A673 (cell line): ENCODE measurements at regions not wholly inside any gene's neighbourhood (a gene's known extent, or its start where the extent isn't known, plus 50 kb on each side); places are given as distances from the start of the nearest gene placed in this dataset.

Experiments
- BruUV-seq: library from RNA; stranded (reverse); fragments of 400-500 nt; replicated peaks from 2 replicates; lab custom pipeline; 2021; lab: Mats Ljungman, UMichigan
- CTCF ChIA-PET: fragments of 300-600 bp; sonication (Branson Sonifier 250); formaldehyde crosslinking; loops from one replicate; lab custom pipeline; 2022; ENCODE audit warnings: antibody characterized with exemption; lab: Charles Lee
- POLR2A ChIA-PET: fragments of 300-600 bp; sonication (Branson Sonifier 250); formaldehyde crosslinking; loops from one replicate; lab custom pipeline; 2022; ENCODE audit warnings: antibody characterized with exemption; ENCODE audit not compliant: low non-redundant PET; lab: Charles Lee
- DNase-seq: peaks from one replicate; pipeline ENCODE4 v3.0.0-alpha.2; 2015; ENCODE audit warnings: low spot score
- H3K27ac ChIP-seq: fragments of 200-600 bp; sonication (generic); 2 replicates; pipeline ENCODE4 v1.5.1; 2016; ENCODE audit warnings: mixed run types, low read depth, mild to moderate bottlenecking, mixed read lengths, antibody characterized with exemption, low read length; ENCODE audit not compliant: poor library complexity, severe bottlenecking
- H3K27me3 ChIP-seq: fragments of 200-600 bp; sonication (generic); replicated peaks from 2 replicates; pipeline ENCODE4 v1.6.1; 2017; ENCODE audit warnings: mixed run types, low read depth, mild to moderate bottlenecking, mixed read lengths, antibody characterized with exemption, low read length; ENCODE audit not compliant: insufficient read depth, poor library complexity
- H3K36me3 ChIP-seq: fragments of 200-600 bp; sonication (generic); 2 replicates; pipeline ENCODE4 v1.6.1; 2016; ENCODE audit warnings: mixed run types, mild to moderate bottlenecking, mixed read lengths, antibody characterized with exemption, low read length; ENCODE audit not compliant: insufficient read depth, poor library complexity, severe bottlenecking
- H3K4me1 ChIP-seq: fragments of 200-600 bp; sonication (generic); 2 replicates; pipeline ENCODE4 v1.6.1; 2017; ENCODE audit warnings: mixed run types, mild to moderate bottlenecking, mixed read lengths, antibody characterized with exemption, low read length; ENCODE audit not compliant: insufficient read depth, poor library complexity, severe bottlenecking
- H3K4me3 ChIP-seq: fragments of 200-600 bp; sonication (generic); 2 replicates; pipeline ENCODE4 v1.5.1; 2016; ENCODE audit warnings: low read depth, mixed run types, mild to moderate bottlenecking, mixed read lengths, low read length; ENCODE audit not compliant: poor library complexity, severe bottlenecking
- H3K9me3 ChIP-seq: fragments of 200-600 bp; sonication (generic); 2 replicates; pipeline ENCODE4 v1.6.1; 2016; ENCODE audit warnings: mixed run types, low read depth, mild to moderate bottlenecking, mixed read lengths, antibody characterized with exemption, low read length; ENCODE audit not compliant: poor library complexity, severe bottlenecking
- EZH2 ChIP-seq: fragments of 200-600 bp; sonication (generic); IDR thresholded peaks from 2 replicates; pipeline ENCODE4 v1.6.1; 2017; ENCODE audit warnings: borderline replicate concordance, low read depth, mild to moderate bottlenecking, mixed read lengths, antibody characterized with exemption, low read length; ENCODE audit not compliant: poor library complexity, severe bottlenecking
- intact Hi-C: fragments of 100-400 bp; cut with micrococcal nuclease; formaldehyde crosslinking; loops from one replicate; pipeline ENCODE4 v1.10.0; 2022; ENCODE audit not compliant: unreplicated experiment
- TF ChIP-seq, protein P1 (sequence below): fragments of 300-800, 200-600 bp; sonication (generic); conservative IDR thresholded peaks from 2 replicates; pipeline ENCODE4 v1.5.1; 2017; ENCODE audit warnings: low read depth, mild to moderate bottlenecking, antibody characterized with exemption, low read length, moderate library complexity, mixed read lengths

DNA sequence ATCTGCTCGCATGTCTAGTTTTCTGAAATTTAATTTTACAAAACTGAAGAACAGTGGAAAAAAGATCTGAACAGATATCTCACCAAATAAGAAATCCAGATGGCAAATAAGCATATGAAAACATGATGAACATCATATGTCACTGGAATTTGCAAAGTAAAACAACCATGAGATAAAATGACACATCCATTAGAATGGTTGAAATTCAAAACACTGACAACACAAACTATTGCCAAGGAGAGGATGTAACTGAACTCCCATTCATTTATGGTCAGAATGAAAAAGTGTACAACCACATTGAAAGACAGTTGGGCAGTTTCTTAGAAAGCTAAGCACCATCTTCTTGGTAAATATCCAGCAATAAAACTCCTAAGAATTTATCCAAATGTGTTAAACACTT, 312.7 kb upstream of the NCAM2 start:
- TF ChIP-seq, protein P1, sequence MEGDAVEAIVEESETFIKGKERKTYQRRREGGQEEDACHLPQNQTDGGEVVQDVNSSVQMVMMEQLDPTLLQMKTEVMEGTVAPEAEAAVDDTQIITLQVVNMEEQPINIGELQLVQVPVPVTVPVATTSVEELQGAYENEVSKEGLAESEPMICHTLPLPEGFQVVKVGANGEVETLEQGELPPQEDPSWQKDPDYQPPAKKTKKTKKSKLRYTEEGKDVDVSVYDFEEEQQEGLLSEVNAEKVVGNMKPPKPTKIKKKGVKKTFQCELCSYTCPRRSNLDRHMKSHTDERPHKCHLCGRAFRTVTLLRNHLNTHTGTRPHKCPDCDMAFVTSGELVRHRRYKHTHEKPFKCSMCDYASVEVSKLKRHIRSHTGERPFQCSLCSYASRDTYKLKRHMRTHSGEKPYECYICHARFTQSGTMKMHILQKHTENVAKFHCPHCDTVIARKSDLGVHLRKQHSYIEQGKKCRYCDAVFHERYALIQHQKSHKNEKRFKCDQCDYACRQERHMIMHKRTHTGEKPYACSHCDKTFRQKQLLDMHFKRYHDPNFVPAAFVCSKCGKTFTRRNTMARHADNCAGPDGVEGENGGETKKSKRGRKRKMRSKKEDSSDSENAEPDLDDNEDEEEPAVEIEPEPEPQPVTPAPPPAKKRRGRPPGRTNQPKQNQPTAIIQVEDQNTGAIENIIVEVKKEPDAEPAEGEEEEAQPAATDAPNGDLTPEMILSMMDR: no peak
- no peak for TF ChIP-seq EZH2
- BruUV-seq: no TSS peak
- Histone ChIP-seq H3K36me3 (no peaks in the 10 kb centered on the region), H3K9me3 (peaks cover 8% of the 10 kb centered on the region), H3K4me3 (no peak overlapping the region), H3K4me1 (no peaks in the 10 kb centered on the region), H3K27ac (no peak overlapping the region), H3K27me3 (no peaks in the 10 kb centered on the region)
- ChIA-PET CTCF (no interaction called here), POLR2A (no interaction called here)
- DNase-seq: no peak
- intact Hi-C loops: no loop called here

DNA sequence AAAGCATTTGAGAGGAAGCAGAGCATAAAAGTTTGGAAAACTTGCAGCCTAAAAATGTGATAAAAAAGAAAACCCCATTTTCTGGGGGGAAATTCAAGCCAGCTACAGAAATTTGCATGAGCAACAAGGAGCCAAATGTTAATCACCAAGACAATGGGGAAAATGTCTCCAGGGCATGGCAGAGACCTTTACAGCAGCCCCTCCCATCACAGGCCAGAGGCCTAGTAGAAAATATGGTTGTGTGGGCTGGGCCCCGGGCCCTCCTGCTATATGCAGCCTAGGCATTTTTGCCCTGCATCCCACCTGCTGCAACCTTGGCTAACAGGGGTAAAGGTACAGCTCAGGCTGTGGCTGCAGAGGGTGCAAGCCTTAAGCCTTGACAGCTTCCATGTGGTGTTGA, 299.6 kb upstream of the NCAM2 start:
- no peaks in the 10 kb centered on the region for H3K36me3 ChIP-seq
- BruUV-seq: no TSS peak
- H3K4me3 ChIP-seq: no peak overlapping the region
- no peaks in the 10 kb centered on the region for H3K9me3 ChIP-seq
- ChIA-PET CTCF (no interaction called here), POLR2A (no interaction called here)
- H3K27ac ChIP-seq: no peak overlapping the region
- H3K27me3 ChIP-seq: no peaks in the 10 kb centered on the region
- DNase-seq: no peak
- H3K4me1 ChIP-seq: no peaks in the 10 kb centered on the region
- TF ChIP-seq, protein P1: no peak
- no peak for TF ChIP-seq EZH2
- intact Hi-C loops: no loop called here

DNA sequence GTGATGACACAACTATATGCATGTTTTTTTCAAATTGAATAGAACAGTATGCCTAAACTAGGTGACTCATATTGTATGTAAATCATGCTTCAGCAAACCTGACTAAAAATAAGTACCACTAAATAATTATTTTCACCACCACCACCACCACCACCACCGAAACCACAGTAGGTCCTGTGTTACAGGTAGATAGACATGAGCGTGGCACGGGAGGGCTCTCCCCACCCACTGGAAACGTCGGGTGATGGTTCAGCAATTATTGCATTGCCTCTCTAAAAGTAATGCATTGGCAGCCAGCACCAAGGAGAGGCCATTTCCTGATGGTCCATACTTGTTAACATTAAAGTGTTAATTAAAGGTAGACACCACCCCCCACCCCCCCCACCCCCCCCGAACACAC, 297.0 kb upstream of the NCAM2 start:
- Histone ChIP-seq H3K27me3 (no peaks in the 10 kb centered on the region), H3K9me3 (no peaks in the 10 kb centered on the region), H3K27ac (no peak overlapping the region), H3K4me3 (no peak overlapping the region), H3K36me3 (no peaks in the 10 kb centered on the region), H3K4me1 (no peaks in the 10 kb centered on the region)
- DNase-seq: no peak
- no peak for TF ChIP-seq EZH2
- TF ChIP-seq, protein P1: no peak
- POLR2A ChIA-PET: no interaction called here
- BruUV-seq: no TSS peak
- intact Hi-C loops: no loop called here
- CTCF ChIA-PET: no interaction called here
